Activated naive CD8-positive, alpha-beta T cell treated with anti-CD3 and anti-CD28 coated beads, Interleukin-2, amount 50 U/mL, for 24 hours (primary cell): ENCODE measurements at regions not wholly inside any gene's neighbourhood (a gene's known extent, or its start where the extent isn't known, plus 50 kb on each side); places are given as distances from the start of the nearest gene placed in this dataset.

Source experiments
- ATAC-seq: fragments of 150-1000 bp; cut with Tn5 transposase; one replicate; pipeline ENCODE4 v1.10.0; 2021
- DNase-seq: peaks from one replicate; pipeline ENCODE4 v3.0.0; 2021
- H3K27ac Mint-ChIP-seq: one replicate; pipeline ENCODE4 v1.8.0; 2021; ENCODE audit warnings: mild to moderate bottlenecking, mixed read lengths
- H3K27me3 Mint-ChIP-seq: one replicate; pipeline ENCODE4 v1.8.0; 2021; ENCODE audit warnings: mixed read lengths
- H3K36me3 Mint-ChIP-seq: one replicate; pipeline ENCODE4 v1.8.0; 2021; ENCODE audit warnings: low read depth, mixed read lengths
- H3K4me1 Mint-ChIP-seq: one replicate; pipeline ENCODE4 v1.8.0; 2021; ENCODE audit warnings: mixed read lengths
- H3K4me3 Mint-ChIP-seq: one replicate; pipeline ENCODE4 v1.8.0; 2021; ENCODE audit warnings: mild to moderate bottlenecking, moderate library complexity, mixed read lengths
- H3K9me3 Mint-ChIP-seq: one replicate; pipeline ENCODE4 v1.8.0; 2021; ENCODE audit warnings: mixed read lengths

DNA sequence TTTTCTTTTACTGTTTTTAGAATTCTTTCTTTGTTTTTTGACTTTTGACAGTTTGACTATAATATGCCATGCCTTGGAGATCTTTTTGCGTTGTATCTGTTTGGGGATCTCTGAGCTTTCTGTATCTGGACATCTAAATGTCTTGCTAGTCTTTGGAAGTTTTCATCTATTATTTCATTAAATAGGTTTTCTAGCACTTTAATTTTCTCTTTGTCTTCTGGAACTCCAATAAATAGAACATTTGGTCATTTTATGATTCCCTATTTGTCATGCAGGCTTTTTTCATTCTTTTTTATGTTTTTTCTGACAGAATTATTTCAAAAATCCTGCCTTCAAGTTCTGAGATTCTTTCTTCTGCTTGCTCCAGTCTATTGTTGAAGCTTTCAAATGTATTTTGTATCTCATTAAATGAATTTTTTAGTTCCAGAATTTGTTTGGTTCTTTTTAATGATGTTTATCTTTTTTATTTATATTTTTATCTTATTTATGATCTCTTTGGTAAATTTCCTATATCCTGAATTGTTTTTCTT lies 201.4 kb downstream of the CHD9NB start:
- Mint-ChIP-seq H3K4me1 (no peaks in the 10 kb centered on the region), H3K9me3 (peaks cover 34% of the 10 kb centered on the region), H3K27me3 (no peaks in the 10 kb centered on the region), H3K27ac (no peak overlapping the region), H3K36me3 (no peaks in the 10 kb centered on the region), H3K4me3 (no peak overlapping the region)
- ATAC-seq, result no peak
- no peak for DNase-seq

DNA sequence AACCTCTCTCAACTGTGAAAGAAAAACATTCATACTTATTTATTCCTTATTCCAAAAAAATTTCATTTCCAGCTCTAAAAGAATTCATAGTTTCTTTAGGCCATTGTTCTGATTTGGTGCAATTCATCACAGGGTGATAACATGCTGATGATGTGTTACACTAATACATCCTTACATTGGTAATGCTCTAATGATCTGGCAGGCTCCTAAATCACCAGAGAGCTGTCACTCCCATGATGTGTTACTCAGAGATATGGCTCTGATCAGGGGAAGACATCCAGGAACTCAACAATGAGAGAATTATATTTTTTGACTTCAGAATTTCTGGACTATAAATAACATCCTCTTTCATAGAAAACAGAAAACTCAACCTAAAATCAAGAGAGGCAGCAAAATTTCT lies 209.3 kb downstream of the CHD9NB start:
- Mint-ChIP-seq H3K27me3 (peaks cover 2% of the 10 kb centered on the region), H3K9me3 (peaks cover 23% of the 10 kb centered on the region), H3K4me1 (no peaks in the 10 kb centered on the region), H3K36me3 (no peaks in the 10 kb centered on the region), H3K27ac (no peak overlapping the region), H3K4me3 (no peak overlapping the region)
- DNase-seq, result no peak
- no peak for ATAC-seq

GRCh38 chr16:52837251-52837650 lies 215.4 kb downstream of the CHD9NB start:
- H3K4me3 Mint-ChIP-seq, result no peak overlapping the region
- DNase-seq (no peak), ATAC-seq (no peak)
- H3K9me3 Mint-ChIP-seq, result peaks cover 3% of the 10 kb centered on the region
- no peaks in the 10 kb centered on the region for H3K4me1 Mint-ChIP-seq
- no peak overlapping the region for H3K27ac Mint-ChIP-seq
- H3K36me3 Mint-ChIP-seq, result no peaks in the 10 kb centered on the region
- H3K27me3 Mint-ChIP-seq, result peaks cover 2% of the 10 kb centered on the region

GRCh38 chr16:52834736-52835465 lies 217.8 kb downstream of the CHD9NB start:
- H3K27ac Mint-ChIP-seq, result no peak overlapping the region
- ATAC-seq, result no peak
- no peaks in the 10 kb centered on the region for H3K36me3 Mint-ChIP-seq
- peaks cover 3% of the 10 kb centered on the region for H3K9me3 Mint-ChIP-seq
- peaks cover 1% of the 10 kb centered on the region for H3K27me3 Mint-ChIP-seq
- H3K4me1 Mint-ChIP-seq, result no peaks in the 10 kb centered on the region
- DNase-seq, result no peak
- no peak overlapping the region for H3K4me3 Mint-ChIP-seq

- H3K27ac Mint-ChIP-seq, result no peak overlapping the region
- no peaks in the 10 kb centered on the region for H3K27me3 Mint-ChIP-seq
- DNase-seq (no peak), ATAC-seq (no peak)
- H3K9me3 Mint-ChIP-seq, result peaks cover 3% of the 10 kb centered on the region
- no peaks in the 10 kb centered on the region for H3K36me3 Mint-ChIP-seq
- no peak overlapping the region for H3K4me3 Mint-ChIP-seq
- no peaks in the 10 kb centered on the region for H3K4me1 Mint-ChIP-seq
Observed at GRCh38 chr16:52832771-52833170, 219.9 kb downstream of the CHD9NB start.

DNA sequence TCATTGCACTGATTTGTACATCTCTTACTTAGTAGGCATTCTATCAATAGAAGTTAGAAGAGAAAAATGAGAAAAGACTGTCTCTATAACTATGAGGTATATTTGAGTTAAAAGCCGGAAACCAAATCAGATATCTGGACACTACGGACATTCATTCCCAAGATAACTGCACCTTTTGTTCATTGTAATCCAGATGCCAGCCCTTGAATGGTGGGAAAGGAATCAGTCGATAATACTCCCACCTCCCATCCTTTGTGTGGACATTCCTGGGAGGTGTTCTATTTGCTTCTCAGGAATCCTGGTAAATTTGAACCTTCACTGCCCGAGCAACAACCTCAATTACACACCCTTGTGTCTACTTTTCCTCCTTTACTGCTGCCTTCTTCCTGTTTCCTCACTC lies 225.2 kb downstream of the CHD9NB start:
- Mint-ChIP-seq H3K9me3 (peaks cover 4% of the 10 kb centered on the region), H3K27ac (no peak overlapping the region), H3K4me1 (no peaks in the 10 kb centered on the region), H3K4me3 (no peak overlapping the region), H3K27me3 (no peaks in the 10 kb centered on the region), H3K36me3 (no peaks in the 10 kb centered on the region)
- DNase-seq (no peak), ATAC-seq (no peak)

GRCh38 chr16:52825892-52826291 lies 226.8 kb downstream of the CHD9NB start:
- DNase-seq (no peak), ATAC-seq (no peak)
- Mint-ChIP-seq H3K27ac (no peak overlapping the region), H3K27me3 (no peaks in the 10 kb centered on the region), H3K36me3 (no peaks in the 10 kb centered on the region), H3K9me3 (peaks cover 4% of the 10 kb centered on the region), H3K4me3 (no peak overlapping the region), H3K4me1 (no peaks in the 10 kb centered on the region)

DNA sequence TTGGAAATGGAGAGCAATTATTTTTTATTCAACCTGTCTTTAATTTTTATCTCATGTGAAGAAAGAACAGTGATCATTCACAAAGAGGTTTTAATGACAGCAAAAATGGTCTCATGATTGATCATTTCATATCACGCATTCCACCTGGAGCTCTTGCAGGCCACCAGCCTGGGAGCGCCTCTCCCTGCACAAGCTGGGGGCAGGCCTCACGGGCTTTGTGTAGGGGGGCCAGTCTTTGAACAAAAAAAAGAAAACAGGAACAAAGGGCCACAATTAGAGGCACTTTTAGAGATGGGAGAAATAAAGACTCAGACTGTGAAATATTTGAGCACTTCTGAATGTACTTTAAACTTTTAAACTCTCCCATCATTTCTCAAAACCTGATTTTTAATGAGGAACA lies 232.9 kb downstream of the CHD9NB start:
- DNase-seq (no peak), ATAC-seq (no peak)
- Mint-ChIP-seq H3K9me3 (peaks cover 4% of the 10 kb centered on the region), H3K27ac (no peak overlapping the region), H3K4me1 (no peaks in the 10 kb centered on the region), H3K4me3 (no peak overlapping the region), H3K27me3 (peaks cover 1% of the 10 kb centered on the region), H3K36me3 (no peaks in the 10 kb centered on the region)

- Mint-ChIP-seq H3K4me1 (no peaks in the 10 kb centered on the region), H3K4me3 (no peak overlapping the region), H3K9me3 (peaks cover 4% of the 10 kb centered on the region), H3K27ac (no peak overlapping the region), H3K27me3 (peaks cover 1% of the 10 kb centered on the region), H3K36me3 (no peaks in the 10 kb centered on the region)
- ATAC-seq (no peak), DNase-seq (no peak)
Observed at GRCh38 chr16:52819405-52819804, 233.3 kb downstream of the CHD9NB start.

- no peak overlapping the region for H3K27ac Mint-ChIP-seq
- no peak for ATAC-seq
- H3K36me3 Mint-ChIP-seq, result no peaks in the 10 kb centered on the region
- no peaks in the 10 kb centered on the region for H3K9me3 Mint-ChIP-seq
- peaks cover 1% of the 10 kb centered on the region for H3K27me3 Mint-ChIP-seq
- no peak overlapping the region for H3K4me3 Mint-ChIP-seq
- no peak for DNase-seq
- H3K4me1 Mint-ChIP-seq, result no peaks in the 10 kb centered on the region
Observed at GRCh38 chr16:52817696-52818095, 235.0 kb downstream of the CHD9NB start.

- ATAC-seq (no peak), DNase-seq (no peak)
- peaks cover 1% of the 10 kb centered on the region for H3K27me3 Mint-ChIP-seq
- H3K4me3 Mint-ChIP-seq, result no peak overlapping the region
- no peaks in the 10 kb centered on the region for H3K36me3 Mint-ChIP-seq
- H3K27ac Mint-ChIP-seq, result no peak overlapping the region
- H3K4me1 Mint-ChIP-seq, result no peaks in the 10 kb centered on the region
- no peaks in the 10 kb centered on the region for H3K9me3 Mint-ChIP-seq
Observed at GRCh38 chr16:52816993-52817392, 235.7 kb downstream of the CHD9NB start.

GRCh38 chr16:52812678-52813556 lies 239.8 kb downstream of the CHD9NB start:
- H3K36me3 Mint-ChIP-seq, result no peaks in the 10 kb centered on the region
- H3K4me3 Mint-ChIP-seq, result no peak overlapping the region
- H3K9me3 Mint-ChIP-seq, result no peaks in the 10 kb centered on the region
- H3K27me3 Mint-ChIP-seq, result no peaks in the 10 kb centered on the region
- H3K27ac Mint-ChIP-seq, result no peak overlapping the region
- no peaks in the 10 kb centered on the region for H3K4me1 Mint-ChIP-seq
- no peak for ATAC-seq
- DNase-seq, result no peak

- peaks cover 2% of the 10 kb centered on the region for H3K27me3 Mint-ChIP-seq
- DNase-seq (no peak), ATAC-seq (no peak)
- no peaks in the 10 kb centered on the region for H3K4me1 Mint-ChIP-seq
- H3K27ac Mint-ChIP-seq, result no peak overlapping the region
- H3K4me3 Mint-ChIP-seq, result no peak overlapping the region
- H3K9me3 Mint-ChIP-seq, result peaks cover 3% of the 10 kb centered on the region
- H3K36me3 Mint-ChIP-seq, result no peaks in the 10 kb centered on the region
Observed at GRCh38 chr16:52805559-52806168, 247.0 kb downstream of the CHD9NB start.

DNA sequence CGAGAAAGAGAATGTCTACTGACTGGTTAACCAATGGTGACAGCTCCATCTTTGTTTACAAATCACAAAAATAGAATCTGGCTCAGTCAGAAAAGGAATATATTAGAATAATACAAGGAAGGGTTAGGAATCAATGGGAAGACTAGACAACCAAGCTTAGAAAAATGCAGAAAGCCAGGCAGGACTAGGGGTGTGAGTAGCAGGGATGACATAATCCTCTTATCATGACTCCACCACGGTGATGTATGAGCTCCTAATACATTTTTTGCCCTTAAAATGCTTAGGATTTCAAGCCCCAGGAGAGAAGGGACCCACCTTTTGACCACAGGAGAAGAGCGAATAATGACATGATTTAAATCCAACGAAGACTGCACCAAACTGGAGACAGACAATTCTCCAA lies 252.3 kb downstream of the CHD9NB start:
- Mint-ChIP-seq H3K27me3 (no peaks in the 10 kb centered on the region), H3K9me3 (peaks cover 3% of the 10 kb centered on the region), H3K27ac (no peak overlapping the region), H3K4me3 (no peak overlapping the region), H3K36me3 (no peaks in the 10 kb centered on the region), H3K4me1 (no peaks in the 10 kb centered on the region)
- DNase-seq, result no peak
- no peak for ATAC-seq

DNA sequence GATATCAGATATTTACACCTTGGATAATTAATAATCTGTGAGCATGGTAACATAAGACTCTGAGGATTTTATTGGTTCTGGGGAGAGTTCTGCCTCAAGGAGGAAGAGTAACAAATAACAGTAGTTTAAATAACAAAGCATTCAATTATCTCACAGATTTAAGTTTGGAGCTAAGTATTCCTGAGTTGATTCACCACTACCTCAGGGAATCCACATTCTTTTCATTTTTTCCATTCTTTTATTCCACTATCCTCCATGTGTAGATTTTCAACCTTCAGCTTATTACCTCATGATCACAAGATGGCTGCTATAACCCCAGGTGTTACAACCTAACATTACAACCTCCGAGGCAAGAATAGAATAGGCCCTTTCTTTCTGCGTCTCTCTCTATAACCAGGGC lies 252.2 kb upstream of the TOX3 start:
- no peak overlapping the region for H3K4me3 Mint-ChIP-seq
- no peaks in the 10 kb centered on the region for H3K9me3 Mint-ChIP-seq
- H3K27me3 Mint-ChIP-seq, result no peaks in the 10 kb centered on the region

More for the DNA sequence above, 252.2 kb upstream of the TOX3 start:
- ATAC-seq (no peak), DNase-seq (no peak)
- Mint-ChIP-seq H3K27ac (no peak overlapping the region), H3K4me1 (no peaks in the 10 kb centered on the region), H3K36me3 (no peaks in the 10 kb centered on the region)
